Endothelial cell of umbilical vein (primary cell): ENCODE measurements at regions not wholly inside any gene's neighbourhood (a gene's known extent, or its start where the extent isn't known, plus 50 kb on each side); places are given as distances from the start of the nearest gene placed in this dataset.

Experiments
- BruUV-seq: library from RNA; stranded (reverse); fragments of 400-500 nt; replicated peaks from 2 replicates; lab custom pipeline; 2021; lab: Mats Ljungman, UMichigan
- CTCF ChIA-PET: fragments of 300-600, 350-600 bp; sonication (Branson Sonifier 250); formaldehyde crosslinking; loops from one replicate; lab custom pipeline; 2021; ENCODE audit warnings: antibody characterized with exemption, inconsistent platforms; lab: Charles Lee
- POLR2A ChIA-PET: fragments of 300-600, 350-600 bp; sonication (Branson Sonifier 250); formaldehyde crosslinking; loops from one replicate; lab custom pipeline; 2021; ENCODE audit warnings: antibody characterized with exemption, inconsistent platforms; lab: Charles Lee
- DNase-seq: peaks from one replicate; pipeline ENCODE4 v3.0.0-alpha.2; 2011; ENCODE audit warnings: low read depth, low spot score
- FAIRE-seq: peaks from 2 replicates; lab custom pipeline; 2011; peaks lifted over from hg19 to GRCh38; lab: Jason Lieb, UNC
- H2AFZ ChIP-seq: 2 replicates; pipeline ENCODE4 v1.6.0; 2012; ENCODE audit warnings: low read depth, low read length, control low read depth, inconsistent platforms
- H3K27ac ChIP-seq: 2 replicates; pipeline ENCODE4 v1.5.1; 2011; ENCODE audit warnings: low read depth, mild to moderate bottlenecking, control low read depth, low read length, moderate library complexity; ENCODE audit not compliant: insufficient read depth
- H3K27me3 ChIP-seq, 2 experiments: 2 replicates each; pipeline versions ENCODE4 v1.6.0 to v1.6.1; 2011; ENCODE audit warnings: low read length in 2 of 2, mixed read lengths in 1 of 2; ENCODE audit not compliant: control insufficient read depth in 2 of 2, insufficient read depth in 2 of 2
- H3K36me3 ChIP-seq, 2 experiments: 2 replicates in 1 of 2; 3 replicates in 1 of 2; pipeline ENCODE4 v1.5.1; 2011; ENCODE audit warnings: low read length in 2 of 2, mild to moderate bottlenecking in 1 of 2, moderate library complexity in 1 of 2; ENCODE audit not compliant: control insufficient read depth in 2 of 2, insufficient read depth in 2 of 2; ENCODE audit errors: extremely low read depth in 1 of 2
- H3K4me1 ChIP-seq: 3 replicates; pipeline ENCODE4 v1.5.1; 2011; ENCODE audit warnings: mild to moderate bottlenecking, low read length; ENCODE audit not compliant: control insufficient read depth, insufficient read depth; ENCODE audit errors: extremely low read depth
- H3K4me2 ChIP-seq: 2 replicates; pipeline ENCODE4 v1.6.1; 2011; ENCODE audit warnings: low read length, control low read depth, mixed read lengths; ENCODE audit not compliant: insufficient read depth
- H3K4me3 ChIP-seq, 3 experiments: fragments of 200-600 bp in 1 of 3; sonication (generic), shearing (Covaris generic) in 1 of 3; replicated peaks in 1 of 3; 2 replicates each; pipeline ENCODE4 v1.5.1; 2011 to 2016; ENCODE audit warnings: control low read depth in 3 of 3, low read length in 3 of 3, mild to moderate bottlenecking in 2 of 3, inconsistent platforms in 1 of 3, low read depth in 1 of 3, moderate library complexity in 1 of 3; ENCODE audit not compliant: insufficient read depth in 1 of 3
- H3K79me2 ChIP-seq: 2 replicates; pipeline ENCODE4 v1.6.0; 2012; ENCODE audit warnings: low read length, inconsistent platforms; ENCODE audit not compliant: control insufficient read depth, insufficient read depth
- H3K9ac ChIP-seq: replicated peaks from 2 replicates; pipeline ENCODE3; 2011; ENCODE audit warnings: low read length, control low read depth; ENCODE audit not compliant: insufficient read depth; ENCODE audit errors: extremely low read depth
- H3K9me1 ChIP-seq: replicated peaks from 3 replicates; pipeline ENCODE4 v1.6.0; 2011; ENCODE audit warnings: mild to moderate bottlenecking, low read length; ENCODE audit not compliant: control insufficient read depth, insufficient read depth; ENCODE audit errors: extremely low read depth
- H3K9me3 ChIP-seq: replicated peaks from 2 replicates; pipeline ENCODE4 v1.5.1; 2012; ENCODE audit warnings: low read length, inconsistent platforms; ENCODE audit not compliant: control insufficient read depth, insufficient read depth
- H4K20me1 ChIP-seq: replicated peaks from 2 replicates; pipeline ENCODE3; 2011; ENCODE audit warnings: mild to moderate bottlenecking, low read length; ENCODE audit not compliant: control insufficient read depth, insufficient read depth; ENCODE audit errors: extremely low read depth
- CTCF ChIP-seq, 2 donors: IDR thresholded peaks; 1 replicate in 1 of 2; 2 replicates in 1 of 2; pipeline ENCODE4 v1.5.1; 2011; ENCODE audit warnings: low read length in 2 of 2, mild to moderate bottlenecking in 2 of 2, moderate library complexity in 2 of 2, control low read depth in 1 of 2, inconsistent platforms in 1 of 2, low read depth in 1 of 2; ENCODE audit not compliant: insufficient read depth in 1 of 2; ENCODE audit errors: extremely low read depth in 1 of 2
- EZH2 ChIP-seq: IDR thresholded peaks from 2 replicates; pipeline ENCODE4 v1.6.1; 2012; ENCODE audit warnings: borderline replicate concordance, low read depth, mild to moderate bottlenecking, moderate library complexity, low read length, inconsistent platforms; ENCODE audit not compliant: severe bottlenecking
- FOS ChIP-seq: IDR thresholded peaks from 2 replicates; pipeline ENCODE4 v1.6.1; 2011; ENCODE audit warnings: mild to moderate bottlenecking, low read length, moderate library complexity, borderline replicate concordance; ENCODE audit not compliant: insufficient read depth
- GATA2 ChIP-seq: IDR thresholded peaks from 2 replicates; pipeline ENCODE4 v1.7.0; 2011; ENCODE audit warnings: low read depth, mild to moderate bottlenecking, moderate library complexity, mixed read lengths, low read length; ENCODE audit not compliant: insufficient read length, insufficient read depth
- JUN ChIP-seq: IDR thresholded peaks from 2 replicates; pipeline ENCODE4 v1.6.1; 2011; ENCODE audit warnings: borderline replicate concordance, low read depth; ENCODE audit not compliant: insufficient read length, insufficient read depth
- MAX ChIP-seq: IDR thresholded peaks from 2 replicates; pipeline ENCODE4 v1.6.1; 2011; ENCODE audit not compliant: insufficient read depth, insufficient read length
- MYC ChIP-seq: IDR thresholded peaks from one replicate; pipeline ENCODE4 v1.6.1; 2011; ENCODE audit warnings: mild to moderate bottlenecking, low read depth, low read length
- POLR2A ChIP-seq: IDR thresholded peaks from 2 replicates; pipeline ENCODE4 v1.6.1; 2012; ENCODE audit warnings: low read depth, mild to moderate bottlenecking, control low read depth, low read length
- POLR2AphosphoS5 ChIP-seq: IDR thresholded peaks from 2 replicates; pipeline ENCODE4 v1.6.1; 2012; ENCODE audit warnings: low read depth, mild to moderate bottlenecking, control low read depth, low read length, moderate library complexity; ENCODE audit not compliant: insufficient read depth
- dilution Hi-C: fragments of 300-500 bp; cut with MboI; formaldehyde crosslinking; loops from one replicate; pipeline ENCODE4 v1.15.0; 2019; ENCODE audit warnings: low sequenced_read_pairs; ENCODE audit not compliant: extremely low pct_ligation_motif_present
- intact Hi-C: fragments of 100-400 bp; cut with micrococcal nuclease; formaldehyde crosslinking; loops from one replicate; pipeline ENCODE4 v1.10.0; 2022

GRCh38 chr13:89097994-89098393 lies 1426.8 kb downstream of the SLITRK5 start:
- Histone ChIP-seq H4K20me1 (no peaks in the 10 kb centered on the region), H3K4me2 (no peak overlapping the region), H3K9ac (no peak overlapping the region), H3K9me1 (no peaks in the 10 kb centered on the region), H3K4me1 (no peaks in the 10 kb centered on the region), H3K79me2 (no peaks in the 10 kb centered on the region), H3K27ac (no peak overlapping the region), H3K9me3 (no peaks in the 10 kb centered on the region), H3K36me3 (no peaks in the 10 kb centered on the region), H3K4me3 (no peak overlapping the region), H2AFZ (no peak overlapping the region), H3K27me3 (no peaks in the 10 kb centered on the region)
- BruUV-seq, result no TSS peak
- no peak for TF ChIP-seq EZH2
- TF ChIP-seq POLR2A, result no peak
- no peak for TF ChIP-seq FOS
- TF ChIP-seq JUN, result no peak
- TF ChIP-seq MAX, result no peak
- no peak for TF ChIP-seq CTCF (IDR thresholded peaks at IDR 0.05; ENCODE audit: extremely low read depth in 1 of 2, insufficient read depth in 1 of 2, low read depth in 1 of 2, low read length in 2 of 2)
- TF ChIP-seq POLR2AphosphoS5, result no peak
- TF ChIP-seq MYC, result no peak
- no peak for TF ChIP-seq GATA2
- DNase-seq (no peak), FAIRE-seq (no peak)
- intact Hi-C loops, result no loop called here
- POLR2A ChIA-PET, result no interaction called here
- CTCF ChIA-PET, result no interaction called here
- dilution Hi-C loops, result no loop called here
